SK-N-SH (cell line): ENCODE measurements at regions not wholly inside any gene's neighbourhood (a gene's known extent, or its start where the extent isn't known, plus 50 kb on each side); places are given as distances from the start of the nearest gene placed in this dataset.

ENCODE experiments used
- EP300 ChIP-seq, 2 experiments: IDR thresholded peaks; 2 replicates each; pipeline versions ENCODE4 v1.4.0 to v1.6.1; 2012; ENCODE audit warnings: borderline replicate concordance in 1 of 2, low read depth in 1 of 2, low read length in 1 of 2
- FOXJ3 ChIP-seq: sonication (generic); formaldehyde crosslinking; IDR thresholded peaks from 2 replicates; pipeline ENCODE4 v1.5.1; 2020; ENCODE audit warnings: mild to moderate bottlenecking, missing genetic modification reagents
- MXI1 ChIP-seq: IDR thresholded peaks from 2 replicates; pipeline ENCODE4 v1.6.1; 2012; ENCODE audit warnings: mild to moderate bottlenecking, low read depth, low read length, improper control_type of control experiment
- RXRA ChIP-seq: IDR thresholded peaks from 2 replicates; pipeline ENCODE4 v1.4.0; 2012; ENCODE audit warnings: low read depth, mild to moderate bottlenecking, borderline replicate concordance
- TF ChIP-seq, protein P1 (sequence below): fragments of 200-600 bp; sonication (generic); IDR thresholded peaks from 2 replicates; pipeline ENCODE4 v1.6.1; 2017; ENCODE audit warnings: antibody characterized with exemption, mild to moderate bottlenecking, moderate library complexity
- TF ChIP-seq, protein P2 (sequence below): IDR thresholded peaks from 2 replicates; pipeline ENCODE4 v1.4.0; 2012; ENCODE audit warnings: low read depth, borderline replicate concordance

DNA sequence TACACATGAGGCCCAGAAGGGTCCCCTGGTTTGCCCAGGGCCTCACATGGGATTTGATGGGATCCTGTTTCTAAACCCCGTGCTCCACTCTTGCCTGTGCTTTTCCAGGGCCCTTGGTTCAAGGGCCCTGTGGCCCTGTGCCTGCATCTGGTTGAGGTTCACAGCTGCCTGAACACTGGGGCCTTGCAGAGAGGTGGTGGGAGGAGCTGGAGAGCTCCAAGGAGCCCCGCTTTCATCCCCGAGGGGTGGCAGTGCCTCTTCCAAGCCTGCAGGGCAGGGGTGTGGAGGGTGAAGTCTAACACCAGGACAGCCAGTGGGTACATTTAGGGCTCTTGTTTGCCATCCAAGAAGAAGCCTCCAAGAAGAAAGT lies 82.3 kb downstream of the GLI2 start:
- TF ChIP-seq, protein P1, sequence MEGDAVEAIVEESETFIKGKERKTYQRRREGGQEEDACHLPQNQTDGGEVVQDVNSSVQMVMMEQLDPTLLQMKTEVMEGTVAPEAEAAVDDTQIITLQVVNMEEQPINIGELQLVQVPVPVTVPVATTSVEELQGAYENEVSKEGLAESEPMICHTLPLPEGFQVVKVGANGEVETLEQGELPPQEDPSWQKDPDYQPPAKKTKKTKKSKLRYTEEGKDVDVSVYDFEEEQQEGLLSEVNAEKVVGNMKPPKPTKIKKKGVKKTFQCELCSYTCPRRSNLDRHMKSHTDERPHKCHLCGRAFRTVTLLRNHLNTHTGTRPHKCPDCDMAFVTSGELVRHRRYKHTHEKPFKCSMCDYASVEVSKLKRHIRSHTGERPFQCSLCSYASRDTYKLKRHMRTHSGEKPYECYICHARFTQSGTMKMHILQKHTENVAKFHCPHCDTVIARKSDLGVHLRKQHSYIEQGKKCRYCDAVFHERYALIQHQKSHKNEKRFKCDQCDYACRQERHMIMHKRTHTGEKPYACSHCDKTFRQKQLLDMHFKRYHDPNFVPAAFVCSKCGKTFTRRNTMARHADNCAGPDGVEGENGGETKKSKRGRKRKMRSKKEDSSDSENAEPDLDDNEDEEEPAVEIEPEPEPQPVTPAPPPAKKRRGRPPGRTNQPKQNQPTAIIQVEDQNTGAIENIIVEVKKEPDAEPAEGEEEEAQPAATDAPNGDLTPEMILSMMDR: no peak
- TF ChIP-seq EP300 (IDR thresholded peaks at IDR 0.05; ENCODE audit: borderline replicate concordance in 1 of 2, low read depth in 1 of 2, low read length in 1 of 2) (no peak), RXRA (no peak), FOXJ3 (CRISPR knock-in tag) (no peak), MXI1 (no peak)
- TF ChIP-seq, protein P2, sequence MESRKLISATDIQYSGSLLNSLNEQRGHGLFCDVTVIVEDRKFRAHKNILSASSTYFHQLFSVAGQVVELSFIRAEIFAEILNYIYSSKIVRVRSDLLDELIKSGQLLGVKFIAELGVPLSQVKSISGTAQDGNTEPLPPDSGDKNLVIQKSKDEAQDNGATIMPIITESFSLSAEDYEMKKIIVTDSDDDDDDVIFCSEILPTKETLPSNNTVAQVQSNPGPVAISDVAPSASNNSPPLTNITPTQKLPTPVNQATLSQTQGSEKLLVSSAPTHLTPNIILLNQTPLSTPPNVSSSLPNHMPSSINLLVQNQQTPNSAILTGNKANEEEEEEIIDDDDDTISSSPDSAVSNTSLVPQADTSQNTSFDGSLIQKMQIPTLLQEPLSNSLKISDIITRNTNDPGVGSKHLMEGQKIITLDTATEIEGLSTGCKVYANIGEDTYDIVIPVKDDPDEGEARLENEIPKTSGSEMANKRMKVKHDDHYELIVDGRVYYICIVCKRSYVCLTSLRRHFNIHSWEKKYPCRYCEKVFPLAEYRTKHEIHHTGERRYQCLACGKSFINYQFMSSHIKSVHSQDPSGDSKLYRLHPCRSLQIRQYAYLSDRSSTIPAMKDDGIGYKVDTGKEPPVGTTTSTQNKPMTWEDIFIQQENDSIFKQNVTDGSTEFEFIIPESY: no peak
